Keratinocyte (primary cell): ENCODE measurements at regions not wholly inside any gene's neighbourhood (a gene's known extent, or its start where the extent isn't known, plus 50 kb on each side); places are given as distances from the start of the nearest gene placed in this dataset.

ENCODE experiments used
- DNase-seq: peaks from one replicate; pipeline ENCODE4 v3.0.0-alpha.2; 2011; ENCODE audit warnings: low read depth, missing footprints, low spot score
- FAIRE-seq: peaks from 2 replicates; lab custom pipeline; 2011; peaks lifted over from hg19 to GRCh38; lab: Jason Lieb, UNC
- H2AFZ ChIP-seq: 2 replicates; pipeline ENCODE4 v1.6.0; 2012; ENCODE audit warnings: low read length, control low read depth, inconsistent platforms; ENCODE audit not compliant: control insufficient read depth
- H3K27ac ChIP-seq: 2 replicates; pipeline ENCODE4 v1.5.1; 2011; ENCODE audit warnings: low read length; ENCODE audit not compliant: control insufficient read depth, insufficient read depth
- H3K27me3 ChIP-seq: 3 replicates; pipeline ENCODE4 v1.6.0; 2011; ENCODE audit warnings: low read length; ENCODE audit not compliant: control insufficient read depth, insufficient read depth; ENCODE audit errors: extremely low read depth
- H3K36me3 ChIP-seq, 2 experiments: 2 replicates in 1 of 2; 3 replicates in 1 of 2; pipeline ENCODE4 v1.5.1; 2011; ENCODE audit warnings: low read length in 2 of 2, mild to moderate bottlenecking in 1 of 2; ENCODE audit not compliant: control insufficient read depth in 2 of 2, insufficient read depth in 2 of 2; ENCODE audit errors: extremely low read depth in 1 of 2
- H3K4me1 ChIP-seq: 3 replicates; pipeline ENCODE4 v1.5.1; 2011; ENCODE audit warnings: low read length; ENCODE audit not compliant: control insufficient read depth, insufficient read depth; ENCODE audit errors: extremely low read depth
- H3K4me2 ChIP-seq: 3 replicates; pipeline ENCODE4 v1.6.0; 2011; ENCODE audit warnings: low read depth, low read length; ENCODE audit not compliant: control insufficient read depth, insufficient read depth; ENCODE audit errors: extremely low read depth
- H3K4me3 ChIP-seq, 3 experiments: fragments of 200-600 bp in 1 of 3; sonication (generic) in 1 of 3; 2 replicates in 2 of 3; 3 replicates in 1 of 3; pipeline ENCODE4 v1.5.1; 2011 to 2016; ENCODE audit warnings: low read length in 3 of 3, mild to moderate bottlenecking in 3 of 3, control low read depth in 2 of 3, inconsistent platforms in 1 of 3, low read depth in 1 of 3, mixed read lengths in 1 of 3, mixed run types in 1 of 3, moderate library complexity in 1 of 3; ENCODE audit not compliant: control insufficient read depth in 2 of 3, insufficient read depth in 2 of 3; ENCODE audit errors: extremely low read depth in 1 of 3
- H3K79me2 ChIP-seq: 2 replicates; pipeline ENCODE4 v1.6.0; 2012; ENCODE audit warnings: low read length; ENCODE audit not compliant: control insufficient read depth, insufficient read depth
- H3K9ac ChIP-seq: 3 replicates; pipeline ENCODE4 v1.6.0; 2011; ENCODE audit warnings: low read length; ENCODE audit not compliant: control insufficient read depth, insufficient read depth; ENCODE audit errors: extremely low read depth
- H3K9me1 ChIP-seq: 3 replicates; pipeline ENCODE4 v1.6.0; 2011; ENCODE audit warnings: low read length; ENCODE audit not compliant: control insufficient read depth, insufficient read depth; ENCODE audit errors: extremely low read depth
- H3K9me3 ChIP-seq: 2 replicates; pipeline ENCODE4 v1.5.1; 2012; ENCODE audit warnings: low read depth, low read length; ENCODE audit not compliant: control insufficient read depth
- H4K20me1 ChIP-seq: 3 replicates; pipeline ENCODE4 v1.6.0; 2011; ENCODE audit warnings: low read length; ENCODE audit not compliant: control insufficient read depth, insufficient read depth; ENCODE audit errors: extremely low read depth
- CTCF ChIP-seq, 3 experiments: IDR thresholded peaks in 1 of 3; conservative IDR thresholded peaks in 1 of 3; optimal IDR thresholded peaks in 1 of 3; 2 replicates in 2 of 3; 3 replicates in 1 of 3; pipeline versions ENCODE3 to v1.5.1; 2011; ENCODE audit warnings: low read length in 3 of 3, mild to moderate bottlenecking in 3 of 3, moderate library complexity in 2 of 3, control low read depth in 1 of 3, inconsistent platforms in 1 of 3; ENCODE audit not compliant: insufficient read depth in 2 of 3; ENCODE audit errors: extremely low read depth in 1 of 3
- EZH2 ChIP-seq: IDR thresholded peaks from one replicate; pipeline ENCODE4 v1.6.1; 2012; ENCODE audit warnings: inconsistent platforms, mild to moderate bottlenecking, low read length, moderate library complexity
- dilution Hi-C: fragments of 300-500 bp; cut with MboI; formaldehyde crosslinking; loops from one replicate; pipeline ENCODE4 v1.7.0; 2020; ENCODE audit warnings: low sequenced_read_pairs; ENCODE audit not compliant: extremely low pct_ligation_motif_present

GRCh38 chr11:38100836-38101462 lies 1502.9 kb upstream of the RAG2 start:
- Histone ChIP-seq H3K9ac (no peak overlapping the region), H3K36me3 (no peaks in the 10 kb centered on the region), H3K4me1 (no peaks in the 10 kb centered on the region), H3K4me3 (no peak overlapping the region), H3K27ac (no peak overlapping the region), H3K79me2 (no peaks in the 10 kb centered on the region), H3K4me2 (no peak overlapping the region), H3K9me3 (no peaks in the 10 kb centered on the region), H2AFZ (no peak overlapping the region), H4K20me1 (no peaks in the 10 kb centered on the region), H3K27me3 (no peaks in the 10 kb centered on the region), H3K9me1 (no peaks in the 10 kb centered on the region)
- DNase-seq (no peak), FAIRE-seq (no peak)
- TF ChIP-seq EZH2 (no peak), CTCF (optimal IDR thresholded peaks at IDR 0.05 in 1 of 3, IDR thresholded peaks at IDR 0.05 in 1 of 3, conservative IDR thresholded peaks at IDR 0.05 in 1 of 3; ENCODE audit: extremely low read depth in 1 of 3, insufficient read depth in 2 of 3, low read length in 3 of 3) (no peak)
- dilution Hi-C loops, result no loop called here

DNA sequence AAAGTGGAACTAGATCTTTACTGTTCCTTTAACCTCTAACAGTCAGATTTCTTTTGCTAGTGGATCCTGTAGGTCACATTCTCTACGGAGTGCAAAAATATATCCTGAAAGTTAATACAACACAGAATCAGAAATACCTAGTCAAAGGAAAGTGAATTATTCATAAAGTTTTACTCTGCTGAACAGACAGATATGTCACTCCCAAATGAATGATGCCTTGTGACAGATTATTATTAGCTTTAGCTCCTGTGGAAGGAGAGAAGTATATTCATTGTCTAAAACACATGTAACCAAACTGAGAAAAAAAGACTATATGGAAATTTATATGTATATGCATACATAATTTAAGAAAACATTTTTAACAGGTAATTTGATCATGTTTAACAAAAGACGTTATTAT lies 1497.2 kb upstream of the RAG2 start:
- Histone ChIP-seq H3K36me3 (no peaks in the 10 kb centered on the region), H3K9ac (no peak overlapping the region), H2AFZ (no peak overlapping the region), H3K4me3 (no peak overlapping the region), H4K20me1 (no peaks in the 10 kb centered on the region), H3K9me3 (peaks cover 2% of the 10 kb centered on the region), H3K27me3 (no peaks in the 10 kb centered on the region), H3K27ac (no peak overlapping the region), H3K4me1 (no peaks in the 10 kb centered on the region), H3K4me2 (no peak overlapping the region), H3K9me1 (no peaks in the 10 kb centered on the region), H3K79me2 (no peaks in the 10 kb centered on the region)
- FAIRE-seq, result no peak
- TF ChIP-seq EZH2 (no peak), CTCF (optimal IDR thresholded peaks at IDR 0.05 in 1 of 3, IDR thresholded peaks at IDR 0.05 in 1 of 3, conservative IDR thresholded peaks at IDR 0.05 in 1 of 3; ENCODE audit: extremely low read depth in 1 of 3, insufficient read depth in 2 of 3, low read length in 3 of 3) (no peak)
- DNase-seq, result no peak
- dilution Hi-C loops, result no loop called here
